GM19467 (cell line): ENCODE measurements at regions not wholly inside any gene's neighbourhood (a gene's known extent, or its start where the extent isn't known, plus 50 kb on each side); places are given as distances from the start of the nearest gene placed in this dataset.

Source experiments
- ATAC-seq: cut with Tn5 transposase; IDR thresholded peaks from one replicate; pipeline ENCODE4 v1.9.1; 2021; ENCODE audit warnings: mild to moderate bottlenecking, moderate library complexity; ENCODE audit not compliant: unreplicated experiment

- ATAC-seq = no peak
These were observed 468.5 kb downstream of the PDGFC start for GRCh38 chr4:156503119-156503518.

- no peak for ATAC-seq
These were observed 469.6 kb downstream of the PDGFC start for GRCh38 chr4:156501962-156502361.

- no peak for ATAC-seq
These were observed 471.9 kb downstream of the PDGFC start for GRCh38 chr4:156499684-156500083.

- no peak for ATAC-seq
These were observed 474.1 kb downstream of the PDGFC start for GRCh38 chr4:156497486-156497885.

- ATAC-seq = no peak
These were observed 474.8 kb downstream of the PDGFC start for GRCh38 chr4:156496797-156497196.

GRCh38 chr4:156495836-156496235 is 475.8 kb downstream of the PDGFC start:
- ATAC-seq = no peak

- no peak for ATAC-seq
These were observed 476.5 kb downstream of the PDGFC start for GRCh38 chr4:156495091-156495490.

- ATAC-seq = no peak
These were observed 477.7 kb downstream of the PDGFC start for GRCh38 chr4:156493858-156494257.

GRCh38 chr4:156487107-156487506 is 484.5 kb downstream of the PDGFC start:
- no peak for ATAC-seq

GRCh38 chr4:156481845-156482244 is 489.8 kb downstream of the PDGFC start:
- no peak for ATAC-seq

GRCh38 chr4:156477636-156478035 is 494.0 kb downstream of the PDGFC start:
- ATAC-seq = no peak

- ATAC-seq = no peak
These were observed 495.2 kb downstream of the PDGFC start for GRCh38 chr4:156476359-156476758.

GRCh38 chr4:156475322-156475721 is 496.3 kb downstream of the PDGFC start:
- ATAC-seq = no peak

- ATAC-seq = no peak
These were observed 498.4 kb downstream of the PDGFC start for GRCh38 chr4:156473151-156473550.

GRCh38 chr4:156472624-156473023 is 499.0 kb downstream of the PDGFC start:
- ATAC-seq = no peak

GRCh38 chr4:156459584-156459983 is 505.9 kb upstream of the CTSO start:
- no peak for ATAC-seq

GRCh38 chr4:156456830-156457229 is 503.2 kb upstream of the CTSO start:
- ATAC-seq = no peak

GRCh38 chr4:156443488-156443887 is 489.8 kb upstream of the CTSO start:
- no peak for ATAC-seq

GRCh38 chr4:156442912-156443311 is 489.2 kb upstream of the CTSO start:
- ATAC-seq = no peak

- ATAC-seq = no peak
These were observed 486.0 kb upstream of the CTSO start for GRCh38 chr4:156439576-156440200.

- ATAC-seq = no peak
These were observed 484.0 kb upstream of the CTSO start for GRCh38 chr4:156437666-156438065.

- no peak for ATAC-seq
These were observed 468.9 kb upstream of the CTSO start for GRCh38 chr4:156422576-156422975.

- no peak for ATAC-seq
These were observed 467.0 kb upstream of the CTSO start for GRCh38 chr4:156420623-156421022.
